ENCODE measurements at regions not wholly inside any gene's neighbourhood (a gene's known extent, or its start where the extent isn't known, plus 50 kb on each side); places are given as distances from the start of the nearest gene placed in this dataset.
"Not testable (repeated sequence)": the region's sequence is repeated elsewhere in the genome, so short reads cannot be mapped to it uniquely, and the experiment has no call there.

DNA sequence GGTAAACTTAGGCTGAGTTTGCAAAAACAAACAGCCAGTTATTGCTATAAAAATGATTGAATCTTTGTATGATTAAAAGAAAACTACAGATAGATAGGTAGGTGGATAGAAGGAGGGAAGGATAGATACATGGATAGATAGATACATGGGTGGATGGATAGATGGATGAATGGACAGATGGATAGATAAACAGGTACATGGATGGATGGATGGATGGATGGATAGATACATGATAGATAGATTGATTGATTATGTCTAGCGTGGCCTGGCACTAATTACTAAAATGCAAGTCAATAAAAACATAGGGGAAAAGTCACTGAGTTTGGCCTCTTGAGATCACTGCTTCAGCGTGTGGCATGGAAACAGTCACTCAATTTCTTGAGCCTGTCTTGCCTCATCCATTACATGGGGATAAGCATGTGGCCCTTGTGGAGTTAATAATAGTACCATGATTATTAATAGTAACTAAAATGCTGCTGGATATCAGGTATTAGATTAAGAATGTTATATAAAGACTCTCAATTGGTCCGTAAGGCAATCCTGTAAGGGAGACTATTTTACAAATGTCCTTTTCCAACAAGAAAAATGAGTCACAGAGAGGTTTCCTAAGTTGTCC, 184.9 kb downstream of the HS3ST3A1 start:
- no peak for DNase-seq (ENCODE audit: low read depth)
- no peak for TF ChIP-seq CTCF (IDR thresholded peaks at IDR 0.05; ENCODE audit: insufficient read depth, low read depth, low read length, missing control alignments)
- no peak overlapping the region for H3K4me3 ChIP-seq (ENCODE audit: low read length)

DNA sequence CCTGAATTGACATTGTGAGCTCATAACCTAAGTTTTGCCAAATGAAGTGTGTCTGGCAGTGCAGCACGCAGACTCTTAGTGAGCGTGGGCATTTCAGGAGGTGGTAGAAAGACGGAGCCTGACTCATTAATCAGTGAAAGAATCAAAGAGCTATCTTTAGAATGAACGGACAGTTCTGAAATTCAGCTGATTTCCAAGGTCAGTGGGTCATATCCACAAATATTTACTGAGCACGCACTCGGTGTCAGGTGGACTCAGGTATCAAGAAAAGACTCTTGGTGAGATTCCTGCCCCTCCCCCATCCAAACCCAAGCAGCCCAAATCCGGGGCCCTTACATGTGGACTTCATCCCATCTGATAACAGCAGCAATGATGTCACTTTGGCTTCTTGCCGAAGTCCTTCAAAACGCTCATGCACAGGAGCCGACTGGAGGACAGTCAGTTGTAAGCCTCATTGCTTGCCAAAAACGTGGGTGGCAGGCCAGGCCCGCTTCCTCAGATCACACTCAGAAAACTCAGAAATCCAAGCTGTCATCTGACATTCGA, 185.8 kb downstream of the HS3ST3A1 start:
- DNase-seq (ENCODE audit: low read depth) = no peak
- TF ChIP-seq CTCF (IDR thresholded peaks at IDR 0.05; ENCODE audit: insufficient read depth, low read depth, low read length, missing control alignments) = no peak
- H3K4me3 ChIP-seq (ENCODE audit: low read length) = no peak overlapping the region

- DNase-seq (ENCODE audit: low read depth); H3K4me3 ChIP-seq (ENCODE audit: low read length): not testable (repeated sequence)
These were observed 186.5 kb downstream of the HS3ST3A1 start for GRCh38 chr17:13415200-13415599.

GRCh38 chr17:13413001-13413400, 188.7 kb downstream of the HS3ST3A1 start:
- no peak for DNase-seq (ENCODE audit: low read depth)
- no peak overlapping the region for H3K4me3 ChIP-seq (ENCODE audit: low read length)
- no peak for TF ChIP-seq CTCF (IDR thresholded peaks at IDR 0.05; ENCODE audit: insufficient read depth, low read depth, low read length, missing control alignments)

GRCh38 chr17:13410874-13411273, 190.9 kb downstream of the HS3ST3A1 start:
- peak; percentile 6 for DNase-seq (ENCODE audit: low read depth)
- TF ChIP-seq CTCF (IDR thresholded peaks at IDR 0.05; ENCODE audit: insufficient read depth, low read depth, low read length, missing control alignments) = no peak

DNA sequence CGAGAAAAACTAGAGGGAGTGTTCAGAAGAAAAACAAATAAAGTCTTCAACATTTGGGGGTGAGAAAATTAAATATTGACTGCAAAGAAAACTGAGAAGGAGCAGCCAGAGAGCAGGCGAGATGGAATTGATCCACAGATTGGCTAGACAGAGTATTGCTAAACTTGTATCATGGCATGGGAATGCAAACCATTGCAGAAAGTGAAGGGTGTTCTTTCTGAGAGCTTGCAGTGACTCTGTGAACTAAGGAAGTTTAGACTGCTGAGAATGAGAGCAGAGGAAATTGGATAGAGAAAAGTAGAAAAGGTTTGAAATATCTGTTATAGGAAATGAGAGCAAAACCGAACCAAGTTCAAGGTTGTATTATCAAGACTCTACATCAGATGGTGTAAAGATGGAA, 191.5 kb downstream of the HS3ST3A1 start:
- no peak for TF ChIP-seq CTCF (IDR thresholded peaks at IDR 0.05; ENCODE audit: insufficient read depth, low read depth, low read length, missing control alignments)
- DNase-seq (ENCODE audit: low read depth) = no peak

More at GRCh38 chr17:13410874-13411273, 190.9 kb downstream of the HS3ST3A1 start:
- no peak overlapping the region for H3K4me3 ChIP-seq (ENCODE audit: low read length)

DNA sequence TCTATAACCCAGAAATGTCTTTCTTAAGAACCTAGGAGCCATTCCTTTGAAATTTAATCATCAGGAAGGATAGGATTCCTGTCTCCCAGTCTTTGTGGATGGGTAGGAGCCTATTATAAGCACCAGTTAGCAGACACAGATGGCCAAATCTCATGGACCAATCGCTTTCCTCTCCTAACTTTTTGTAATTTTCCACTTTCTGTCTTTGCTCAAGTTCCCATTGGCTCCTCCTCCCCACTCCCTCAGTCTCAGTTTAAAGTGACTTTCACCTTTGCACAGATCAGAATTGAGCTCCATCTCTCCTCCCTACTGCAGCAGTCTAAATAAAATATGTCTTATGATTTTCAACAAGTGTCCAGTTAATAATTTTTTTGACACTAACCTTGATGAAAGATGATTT, 192.3 kb downstream of the HS3ST3A1 start:
- no peak overlapping the region for H3K4me3 ChIP-seq (ENCODE audit: low read length)
- no peak for TF ChIP-seq CTCF (IDR thresholded peaks at IDR 0.05; ENCODE audit: insufficient read depth, low read depth, low read length, missing control alignments)
- no peak for DNase-seq (ENCODE audit: low read depth)

More for the DNA sequence above, 191.5 kb downstream of the HS3ST3A1 start:
- no peak overlapping the region for H3K4me3 ChIP-seq (ENCODE audit: low read length)
